ENCODE measurements at regions not wholly inside any gene's neighbourhood (a gene's known extent, or its start where the extent isn't known, plus 50 kb on each side); places are given as distances from the start of the nearest gene placed in this dataset.

- no peak for TF ChIP-seq CTCF (conservative IDR thresholded peaks at IDR 0.05 in 1 of 2, IDR thresholded peaks at IDR 0.05 in 1 of 2; ENCODE audit: low read depth in 1 of 2, low read length in 2 of 2)
- TF ChIP-seq EZH2 (IDR thresholded peaks at IDR 0.05; ENCODE audit: low read length, missing control alignments): no peak
Measured at GRCh38 chr10:42989481-42989921, 87.4 kb upstream of the RET start.
